ENCODE measurements at regions not wholly inside any gene's neighbourhood (a gene's known extent, or its start where the extent isn't known, plus 50 kb on each side); places are given as distances from the start of the nearest gene placed in this dataset.

GRCh38 chr11:32334822-32335221, 100.5 kb downstream of the WT1 start (continued):
- TF ChIP-seq, protein P1, sequence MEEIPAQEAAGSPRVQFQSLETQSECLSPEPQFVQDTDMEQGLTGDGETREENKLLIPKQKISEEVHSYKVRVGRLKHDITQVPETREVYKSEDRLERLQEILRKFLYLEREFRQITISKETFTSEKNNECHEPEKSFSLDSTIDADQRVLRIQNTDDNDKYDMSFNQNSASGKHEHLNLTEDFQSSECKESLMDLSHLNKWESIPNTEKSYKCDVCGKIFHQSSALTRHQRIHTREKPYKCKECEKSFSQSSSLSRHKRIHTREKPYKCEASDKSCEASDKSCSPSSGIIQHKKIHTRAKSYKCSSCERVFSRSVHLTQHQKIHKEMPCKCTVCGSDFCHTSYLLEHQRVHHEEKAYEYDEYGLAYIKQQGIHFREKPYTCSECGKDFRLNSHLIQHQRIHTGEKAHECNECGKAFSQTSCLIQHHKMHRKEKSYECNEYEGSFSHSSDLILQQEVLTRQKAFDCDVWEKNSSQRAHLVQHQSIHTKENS (CRISPR knock-in tag; IDR thresholded peaks at IDR 0.05): no peak
- TF ChIP-seq CTBP1 (IDR thresholded peaks at IDR 0.05; ENCODE audit: borderline replicate concordance): no peak
- TF ChIP-seq, protein P2, sequence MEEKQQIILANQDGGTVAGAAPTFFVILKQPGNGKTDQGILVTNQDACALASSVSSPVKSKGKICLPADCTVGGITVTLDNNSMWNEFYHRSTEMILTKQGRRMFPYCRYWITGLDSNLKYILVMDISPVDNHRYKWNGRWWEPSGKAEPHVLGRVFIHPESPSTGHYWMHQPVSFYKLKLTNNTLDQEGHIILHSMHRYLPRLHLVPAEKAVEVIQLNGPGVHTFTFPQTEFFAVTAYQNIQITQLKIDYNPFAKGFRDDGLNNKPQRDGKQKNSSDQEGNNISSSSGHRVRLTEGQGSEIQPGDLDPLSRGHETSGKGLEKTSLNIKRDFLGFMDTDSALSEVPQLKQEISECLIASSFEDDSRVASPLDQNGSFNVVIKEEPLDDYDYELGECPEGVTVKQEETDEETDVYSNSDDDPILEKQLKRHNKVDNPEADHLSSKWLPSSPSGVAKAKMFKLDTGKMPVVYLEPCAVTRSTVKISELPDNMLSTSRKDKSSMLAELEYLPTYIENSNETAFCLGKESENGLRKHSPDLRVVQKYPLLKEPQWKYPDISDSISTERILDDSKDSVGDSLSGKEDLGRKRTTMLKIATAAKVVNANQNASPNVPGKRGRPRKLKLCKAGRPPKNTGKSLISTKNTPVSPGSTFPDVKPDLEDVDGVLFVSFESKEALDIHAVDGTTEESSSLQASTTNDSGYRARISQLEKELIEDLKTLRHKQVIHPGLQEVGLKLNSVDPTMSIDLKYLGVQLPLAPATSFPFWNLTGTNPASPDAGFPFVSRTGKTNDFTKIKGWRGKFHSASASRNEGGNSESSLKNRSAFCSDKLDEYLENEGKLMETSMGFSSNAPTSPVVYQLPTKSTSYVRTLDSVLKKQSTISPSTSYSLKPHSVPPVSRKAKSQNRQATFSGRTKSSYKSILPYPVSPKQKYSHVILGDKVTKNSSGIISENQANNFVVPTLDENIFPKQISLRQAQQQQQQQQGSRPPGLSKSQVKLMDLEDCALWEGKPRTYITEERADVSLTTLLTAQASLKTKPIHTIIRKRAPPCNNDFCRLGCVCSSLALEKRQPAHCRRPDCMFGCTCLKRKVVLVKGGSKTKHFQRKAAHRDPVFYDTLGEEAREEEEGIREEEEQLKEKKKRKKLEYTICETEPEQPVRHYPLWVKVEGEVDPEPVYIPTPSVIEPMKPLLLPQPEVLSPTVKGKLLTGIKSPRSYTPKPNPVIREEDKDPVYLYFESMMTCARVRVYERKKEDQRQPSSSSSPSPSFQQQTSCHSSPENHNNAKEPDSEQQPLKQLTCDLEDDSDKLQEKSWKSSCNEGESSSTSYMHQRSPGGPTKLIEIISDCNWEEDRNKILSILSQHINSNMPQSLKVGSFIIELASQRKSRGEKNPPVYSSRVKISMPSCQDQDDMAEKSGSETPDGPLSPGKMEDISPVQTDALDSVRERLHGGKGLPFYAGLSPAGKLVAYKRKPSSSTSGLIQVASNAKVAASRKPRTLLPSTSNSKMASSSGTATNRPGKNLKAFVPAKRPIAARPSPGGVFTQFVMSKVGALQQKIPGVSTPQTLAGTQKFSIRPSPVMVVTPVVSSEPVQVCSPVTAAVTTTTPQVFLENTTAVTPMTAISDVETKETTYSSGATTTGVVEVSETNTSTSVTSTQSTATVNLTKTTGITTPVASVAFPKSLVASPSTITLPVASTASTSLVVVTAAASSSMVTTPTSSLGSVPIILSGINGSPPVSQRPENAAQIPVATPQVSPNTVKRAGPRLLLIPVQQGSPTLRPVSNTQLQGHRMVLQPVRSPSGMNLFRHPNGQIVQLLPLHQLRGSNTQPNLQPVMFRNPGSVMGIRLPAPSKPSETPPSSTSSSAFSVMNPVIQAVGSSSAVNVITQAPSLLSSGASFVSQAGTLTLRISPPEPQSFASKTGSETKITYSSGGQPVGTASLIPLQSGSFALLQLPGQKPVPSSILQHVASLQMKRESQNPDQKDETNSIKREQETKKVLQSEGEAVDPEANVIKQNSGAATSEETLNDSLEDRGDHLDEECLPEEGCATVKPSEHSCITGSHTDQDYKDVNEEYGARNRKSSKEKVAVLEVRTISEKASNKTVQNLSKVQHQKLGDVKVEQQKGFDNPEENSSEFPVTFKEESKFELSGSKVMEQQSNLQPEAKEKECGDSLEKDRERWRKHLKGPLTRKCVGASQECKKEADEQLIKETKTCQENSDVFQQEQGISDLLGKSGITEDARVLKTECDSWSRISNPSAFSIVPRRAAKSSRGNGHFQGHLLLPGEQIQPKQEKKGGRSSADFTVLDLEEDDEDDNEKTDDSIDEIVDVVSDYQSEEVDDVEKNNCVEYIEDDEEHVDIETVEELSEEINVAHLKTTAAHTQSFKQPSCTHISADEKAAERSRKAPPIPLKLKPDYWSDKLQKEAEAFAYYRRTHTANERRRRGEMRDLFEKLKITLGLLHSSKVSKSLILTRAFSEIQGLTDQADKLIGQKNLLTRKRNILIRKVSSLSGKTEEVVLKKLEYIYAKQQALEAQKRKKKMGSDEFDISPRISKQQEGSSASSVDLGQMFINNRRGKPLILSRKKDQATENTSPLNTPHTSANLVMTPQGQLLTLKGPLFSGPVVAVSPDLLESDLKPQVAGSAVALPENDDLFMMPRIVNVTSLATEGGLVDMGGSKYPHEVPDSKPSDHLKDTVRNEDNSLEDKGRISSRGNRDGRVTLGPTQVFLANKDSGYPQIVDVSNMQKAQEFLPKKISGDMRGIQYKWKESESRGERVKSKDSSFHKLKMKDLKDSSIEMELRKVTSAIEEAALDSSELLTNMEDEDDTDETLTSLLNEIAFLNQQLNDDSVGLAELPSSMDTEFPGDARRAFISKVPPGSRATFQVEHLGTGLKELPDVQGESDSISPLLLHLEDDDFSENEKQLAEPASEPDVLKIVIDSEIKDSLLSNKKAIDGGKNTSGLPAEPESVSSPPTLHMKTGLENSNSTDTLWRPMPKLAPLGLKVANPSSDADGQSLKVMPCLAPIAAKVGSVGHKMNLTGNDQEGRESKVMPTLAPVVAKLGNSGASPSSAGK (IDR thresholded peaks at IDR 0.05): peak; percentile 59
- TF ChIP-seq TRIM24 (IDR thresholded peaks at IDR 0.05): no peak
- TF ChIP-seq, protein P3, sequence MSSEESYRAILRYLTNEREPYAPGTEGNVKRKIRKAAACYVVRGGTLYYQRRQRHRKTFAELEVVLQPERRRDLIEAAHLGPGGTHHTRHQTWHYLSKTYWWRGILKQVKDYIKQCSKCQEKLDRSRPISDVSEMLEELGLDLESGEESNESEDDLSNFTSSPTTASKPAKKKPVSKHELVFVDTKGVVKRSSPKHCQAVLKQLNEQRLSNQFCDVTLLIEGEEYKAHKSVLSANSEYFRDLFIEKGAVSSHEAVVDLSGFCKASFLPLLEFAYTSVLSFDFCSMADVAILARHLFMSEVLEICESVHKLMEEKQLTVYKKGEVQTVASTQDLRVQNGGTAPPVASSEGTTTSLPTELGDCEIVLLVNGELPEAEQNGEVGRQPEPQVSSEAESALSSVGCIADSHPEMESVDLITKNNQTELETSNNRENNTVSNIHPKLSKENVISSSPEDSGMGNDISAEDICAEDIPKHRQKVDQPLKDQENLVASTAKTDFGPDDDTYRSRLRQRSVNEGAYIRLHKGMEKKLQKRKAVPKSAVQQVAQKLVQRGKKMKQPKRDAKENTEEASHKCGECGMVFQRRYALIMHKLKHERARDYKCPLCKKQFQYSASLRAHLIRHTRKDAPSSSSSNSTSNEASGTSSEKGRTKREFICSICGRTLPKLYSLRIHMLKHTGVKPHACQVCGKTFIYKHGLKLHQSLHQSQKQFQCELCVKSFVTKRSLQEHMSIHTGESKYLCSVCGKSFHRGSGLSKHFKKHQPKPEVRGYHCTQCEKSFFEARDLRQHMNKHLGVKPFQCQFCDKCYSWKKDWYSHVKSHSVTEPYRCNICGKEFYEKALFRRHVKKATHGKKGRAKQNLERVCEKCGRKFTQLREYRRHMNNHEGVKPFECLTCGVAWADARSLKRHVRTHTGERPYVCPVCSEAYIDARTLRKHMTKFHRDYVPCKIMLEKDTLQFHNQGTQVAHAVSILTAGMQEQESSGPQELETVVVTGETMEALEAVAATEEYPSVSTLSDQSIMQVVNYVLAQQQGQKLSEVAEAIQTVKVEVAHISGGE (CRISPR knock-in tag; IDR thresholded peaks at IDR 0.05): no peak
- TF ChIP-seq HIVEP1 (CRISPR knock-in tag; IDR thresholded peaks at IDR 0.05): no peak
- TF ChIP-seq HNRNPH1 (optimal IDR thresholded peaks at IDR 0.05; ENCODE audit: low read depth, low read length): no peak
- peak; percentile 53; the same call in 1 of the 2 replicates for TF ChIP-seq MYC (IDR thresholded peaks at IDR 0.05; ENCODE audit: low read depth, low read length)
- TF ChIP-seq MYC (CRISPR knock-in tag; IDR thresholded peaks at IDR 0.05; ENCODE audit: borderline replicate concordance, low read depth): no peak
- TF ChIP-seq HNRNPLL (IDR thresholded peaks at IDR 0.05; ENCODE audit: low read depth, low read length, poor library complexity, severe bottlenecking): peak; percentile 91
- TF ChIP-seq KLF10 (CRISPR knock-in tag; IDR thresholded peaks at IDR 0.05): no peak
- no peak for TF ChIP-seq ZNF197 (CRISPR knock-in tag; IDR thresholded peaks at IDR 0.05; ENCODE audit: low read depth)
- no peak for TF ChIP-seq FOXP1 (CRISPR knock-in tag; IDR thresholded peaks at IDR 0.05)

Measured in K562 (cell line).